HG02973 (cell line): ENCODE measurements at regions not wholly inside any gene's neighbourhood (a gene's known extent, or its start where the extent isn't known, plus 50 kb on each side); places are given as distances from the start of the nearest gene placed in this dataset.
A peak's percentile ranks its signal among the peaks of the same experiment; 100 is the strongest.

Experiments
- ATAC-seq: cut with Tn5 transposase; IDR thresholded peaks from one replicate; pipeline ENCODE4 v1.9.1; 2021; ENCODE audit warnings: moderate library complexity; ENCODE audit not compliant: unreplicated experiment

DNA sequence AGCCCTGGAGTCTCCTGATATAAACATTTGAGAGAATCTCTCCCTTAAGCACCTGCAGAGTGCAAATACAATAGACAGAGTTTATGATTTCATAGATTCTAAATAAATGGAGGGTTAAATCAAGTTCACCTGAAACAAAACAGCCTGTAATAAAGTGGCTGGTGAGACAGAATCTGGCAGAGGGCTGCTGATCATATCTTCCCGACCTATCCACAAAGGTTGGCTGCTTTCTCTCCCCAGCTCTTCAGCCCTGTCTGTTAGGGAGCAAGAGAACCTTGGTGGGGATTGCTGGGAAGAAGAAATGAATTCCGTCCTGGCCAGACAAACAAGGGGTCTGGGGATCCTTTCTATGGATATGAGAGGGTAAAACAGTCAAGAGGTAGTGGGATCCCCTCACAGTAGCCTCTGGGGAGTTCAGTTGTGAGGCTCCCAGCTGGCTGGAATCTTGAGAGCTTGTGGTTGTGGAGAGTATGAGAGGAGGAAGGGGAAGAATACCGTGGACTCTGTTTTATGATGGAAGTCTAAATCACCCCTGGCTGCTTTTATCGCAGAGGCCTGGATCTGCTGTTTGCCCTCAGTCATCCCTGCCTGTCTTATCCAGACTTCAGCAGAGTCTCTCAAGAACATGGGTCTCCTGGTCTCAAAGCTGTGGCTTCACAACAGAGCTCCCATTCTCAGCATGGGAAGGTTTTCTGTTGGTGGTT is 451.3 kb downstream of the NTRK3 start:
- no peak for ATAC-seq

DNA sequence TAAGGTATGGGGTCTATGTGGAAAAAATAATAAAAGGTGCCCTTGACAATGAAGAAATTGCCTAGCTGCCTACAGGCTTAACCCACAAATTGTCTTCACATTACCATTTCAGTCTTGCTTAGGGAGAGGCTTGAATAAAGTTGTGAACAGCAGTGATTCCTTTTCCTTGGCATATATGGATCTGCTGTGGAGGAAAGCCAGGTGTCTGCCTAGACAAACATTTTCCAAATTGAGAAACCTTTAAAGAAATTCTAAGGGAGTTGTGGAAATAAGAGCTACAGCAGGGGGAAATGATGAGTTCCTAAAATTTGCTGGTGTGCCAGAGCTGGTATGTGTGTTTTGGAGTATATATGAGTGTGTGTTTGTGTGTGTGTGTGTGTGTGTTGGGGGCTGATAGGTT is 452.1 kb downstream of the NTRK3 start:
- no peak for ATAC-seq

DNA sequence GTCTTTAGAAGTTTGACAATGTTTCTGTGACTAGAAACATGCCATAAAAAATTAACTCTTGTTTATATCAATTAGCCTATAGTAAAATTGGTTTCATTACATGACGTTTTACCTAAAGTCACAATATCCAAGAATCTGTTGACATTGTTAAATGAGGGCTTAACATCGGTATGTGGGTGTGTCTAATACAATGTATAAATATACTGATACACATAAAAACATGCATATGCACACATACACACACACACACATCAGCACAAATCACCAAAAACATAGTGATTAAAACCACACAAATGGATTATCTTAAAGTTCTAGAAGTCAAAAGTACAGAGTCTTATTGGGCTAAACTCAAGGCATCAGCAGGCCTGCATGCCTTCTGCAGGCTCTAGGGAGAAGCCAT is 456.7 kb downstream of the NTRK3 start:
- ATAC-seq = no peak

DNA sequence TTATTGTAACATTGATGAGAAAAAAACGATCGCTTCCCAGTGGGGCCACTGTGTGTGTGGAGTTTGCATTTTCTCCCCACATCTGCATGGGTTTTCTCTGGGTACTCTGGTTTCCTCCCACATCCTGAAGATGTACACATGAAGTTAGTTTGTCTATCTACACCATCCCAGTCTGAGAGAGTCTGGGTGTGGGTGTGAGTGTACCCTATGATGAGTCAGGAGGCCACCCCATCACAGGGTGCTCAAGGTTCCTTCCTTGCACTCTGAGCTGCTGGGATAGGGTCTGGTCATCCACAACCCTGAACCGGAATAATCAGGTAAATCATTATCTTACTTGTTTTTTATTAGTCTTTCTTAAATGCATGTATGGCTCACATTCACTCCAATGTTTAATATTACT is 457.1 kb downstream of the NTRK3 start:
- ATAC-seq = no peak

DNA sequence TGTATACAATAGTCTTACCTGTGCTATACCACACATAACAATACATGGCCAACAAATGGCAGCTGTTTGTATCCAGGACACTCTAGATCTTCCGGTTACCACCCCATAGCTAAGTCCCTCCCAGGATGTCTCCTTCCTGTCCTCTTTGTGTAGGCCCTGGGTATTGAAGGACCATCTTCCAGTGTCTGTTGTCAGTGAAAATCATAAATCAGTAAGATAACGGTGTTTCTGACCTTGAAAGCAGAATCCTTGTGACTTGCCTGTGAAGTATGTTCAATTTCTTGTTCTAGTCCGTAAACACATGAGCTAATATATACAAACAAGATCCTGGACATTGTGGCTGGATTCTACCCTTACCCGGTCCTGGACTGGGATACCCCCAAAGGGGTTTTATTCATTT is 462.8 kb downstream of the NTRK3 start:
- no peak for ATAC-seq

DNA sequence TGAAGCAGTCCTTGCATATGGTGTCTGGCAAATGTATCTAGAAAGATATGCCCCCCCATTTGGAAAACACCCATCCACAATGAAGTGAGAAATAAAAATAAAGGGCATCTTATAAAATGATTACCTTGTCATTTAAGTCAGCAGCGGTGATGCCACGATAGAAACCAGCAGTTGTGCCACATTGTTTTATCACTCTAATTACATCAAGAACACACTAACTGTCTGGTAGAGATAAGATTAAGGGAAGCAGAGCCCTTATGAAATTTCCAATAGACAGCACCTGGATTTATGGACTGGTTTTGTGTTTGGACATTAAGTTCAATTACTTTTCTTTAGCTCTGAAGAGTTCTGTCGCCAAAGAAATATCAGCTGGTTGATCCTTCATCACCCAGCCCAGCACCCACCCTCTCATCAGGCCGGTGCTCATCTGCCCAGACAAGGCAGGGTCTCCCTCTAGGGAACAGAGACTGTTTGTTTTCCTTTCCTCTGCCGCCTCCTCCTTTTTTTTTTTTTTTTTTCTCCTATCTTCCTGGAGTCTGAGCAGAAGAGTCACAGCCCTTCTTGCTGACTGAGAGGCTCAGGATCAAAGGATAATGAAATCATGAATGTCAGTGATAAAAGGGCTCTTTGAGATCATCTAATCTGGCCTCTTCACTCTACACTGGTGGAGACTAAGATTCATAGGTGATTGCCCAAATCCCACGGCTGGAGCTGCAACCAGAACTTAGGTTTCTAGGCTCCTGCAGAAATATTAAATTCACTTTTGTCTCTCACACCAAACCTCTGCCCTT is 464.1 kb downstream of the NTRK3 start:
- ATAC-seq = no peak

DNA sequence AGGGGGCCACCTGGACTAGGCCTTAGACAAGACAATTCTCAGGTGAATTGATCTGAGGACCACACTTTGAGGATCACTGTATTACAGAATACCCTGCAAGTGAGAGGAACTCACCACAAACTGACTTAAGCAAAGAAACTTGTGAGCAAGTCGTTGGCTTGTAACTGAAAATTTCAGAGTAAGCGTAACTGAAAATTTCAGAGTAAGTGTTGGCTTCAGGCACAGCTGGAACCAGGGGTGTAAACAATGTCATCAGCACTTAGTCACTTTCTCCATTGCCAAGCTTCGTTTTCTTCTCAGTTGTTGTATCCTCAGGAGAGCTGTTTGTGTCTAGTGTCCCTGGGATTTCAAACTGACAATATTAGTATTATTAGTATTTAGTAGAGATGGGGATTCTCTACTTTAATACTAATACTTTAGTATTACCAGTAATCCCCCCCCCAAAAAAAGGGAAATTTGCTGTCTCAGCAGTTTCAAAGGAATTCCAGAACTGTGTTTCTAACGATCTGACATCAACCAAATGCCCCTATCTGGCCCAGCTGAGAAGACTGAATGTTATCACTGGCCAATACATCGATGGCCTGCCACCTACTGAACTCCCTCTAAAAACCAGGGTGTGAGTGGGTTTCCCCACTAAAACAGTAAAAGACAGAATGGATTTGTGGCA is 474.4 kb downstream of the NTRK3 start:
- no peak for ATAC-seq

DNA sequence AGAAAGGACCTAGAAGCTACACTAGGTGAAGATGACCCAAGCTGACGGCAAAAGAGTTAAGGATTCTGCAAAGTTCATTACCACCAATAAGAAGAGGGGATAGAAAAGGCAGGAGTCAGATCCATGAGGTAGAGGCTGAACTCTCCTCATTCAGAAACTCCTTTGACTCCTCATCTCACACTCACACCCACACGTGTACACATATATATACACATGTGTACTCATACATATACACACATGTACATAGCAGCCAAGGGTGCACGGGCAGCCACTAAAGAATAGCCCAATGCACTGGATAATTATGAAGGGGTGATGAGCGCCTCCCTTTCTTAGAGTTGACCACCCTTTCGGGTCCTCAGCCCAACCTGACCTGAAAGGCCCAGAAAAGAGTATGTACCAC is 476.8 kb downstream of the NTRK3 start:
- ATAC-seq = no peak

DNA sequence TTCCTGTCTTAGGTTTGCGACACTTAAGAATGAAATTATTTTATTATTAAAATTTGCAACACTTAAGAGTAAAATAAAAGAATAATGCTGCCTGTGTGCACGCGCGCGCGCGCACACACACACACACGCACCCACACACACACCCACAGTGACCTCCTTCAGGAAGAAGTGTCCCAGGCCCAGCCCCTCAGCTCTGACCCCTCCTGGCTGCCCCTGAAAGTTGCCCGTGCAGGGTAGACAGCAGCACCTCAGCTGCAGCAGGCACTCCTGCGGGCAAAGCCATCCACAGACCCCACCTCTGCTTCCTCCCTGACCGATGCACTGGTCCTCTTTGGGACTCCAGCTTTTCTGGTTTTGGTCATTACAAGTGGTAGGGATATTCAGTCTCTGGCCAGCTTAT is 478.2 kb downstream of the NTRK3 start:
- no peak for ATAC-seq

DNA sequence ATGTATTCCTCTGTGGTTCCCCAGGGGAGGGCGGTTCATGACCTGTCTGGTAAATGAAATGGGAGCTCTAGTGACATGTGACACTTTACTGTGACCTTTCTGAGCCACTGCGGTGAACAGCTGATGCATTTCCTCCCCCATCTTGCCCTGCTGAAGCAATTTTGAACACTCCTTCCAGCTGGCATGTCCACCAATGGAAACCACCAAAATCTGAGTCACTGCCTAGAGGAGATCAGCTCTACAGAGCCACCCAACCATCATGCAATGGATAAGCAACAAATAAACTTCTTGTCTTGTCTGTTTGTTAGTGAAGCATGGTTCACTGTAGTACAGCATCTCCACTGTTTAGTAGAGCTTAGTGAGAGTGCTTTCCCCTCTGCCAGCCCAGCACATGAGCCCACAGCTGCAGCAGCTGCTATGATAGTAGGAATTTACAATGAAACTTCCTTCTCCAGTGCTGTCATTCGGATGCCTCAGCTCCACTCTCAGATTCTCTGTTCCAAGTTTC is 479.4 kb downstream of the NTRK3 start:
- ATAC-seq = no peak

DNA sequence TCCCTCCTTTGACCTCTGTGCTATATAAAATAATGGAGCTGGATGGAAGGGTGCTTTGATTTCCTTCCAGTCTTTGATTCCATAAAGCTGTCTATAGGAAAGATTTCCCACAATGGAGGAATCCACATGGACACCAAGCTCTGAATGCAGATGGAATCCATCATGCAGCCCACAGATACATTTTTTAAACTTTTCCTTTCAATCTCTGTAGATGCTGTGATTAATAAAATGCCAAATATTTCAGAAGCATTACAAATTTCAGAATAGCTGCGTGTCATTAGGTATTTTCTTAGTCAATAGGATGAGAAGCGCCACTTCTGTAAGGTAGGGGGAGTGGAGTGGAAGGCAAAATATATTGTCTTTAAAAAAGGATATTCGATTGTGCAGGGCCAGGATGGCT is 489.0 kb downstream of the NTRK3 start:
- ATAC-seq = no peak

DNA sequence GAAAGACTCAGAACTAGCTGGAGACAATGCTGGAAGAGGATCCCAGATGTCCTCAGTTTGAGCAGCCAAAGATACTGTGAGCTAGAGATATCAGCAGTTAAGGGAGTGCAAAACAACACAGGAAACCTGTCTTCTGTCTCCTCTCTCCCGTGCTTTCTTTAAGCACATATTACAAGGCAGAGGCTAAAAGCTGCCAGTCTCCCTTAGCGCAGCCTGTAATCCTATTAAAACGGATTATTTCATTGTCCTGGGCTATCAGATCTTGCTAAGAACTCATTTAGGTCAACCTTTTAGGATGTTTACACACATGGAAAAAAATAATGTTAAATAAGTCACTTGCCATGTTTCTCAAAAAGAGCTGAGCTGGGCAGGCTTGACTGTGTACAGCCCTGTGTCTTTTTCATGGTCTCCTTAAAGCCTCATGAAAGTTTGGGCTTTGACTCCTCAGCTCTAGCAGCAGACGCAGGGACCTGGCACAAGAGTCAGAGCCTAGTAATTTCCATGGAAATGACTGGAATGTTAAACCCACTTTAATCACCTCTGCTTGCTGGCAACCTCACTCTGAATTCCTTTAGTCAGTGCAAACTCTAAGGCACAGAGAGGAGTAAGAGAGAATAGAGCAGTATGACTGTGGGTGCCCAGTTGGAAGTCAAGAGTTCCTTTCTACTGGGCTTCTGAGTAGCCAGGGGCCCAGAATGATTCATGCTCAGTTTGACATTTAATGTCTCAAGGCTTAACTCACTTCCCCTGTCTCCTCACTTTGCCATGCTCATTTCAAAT is 491.9 kb downstream of the NTRK3 start:
- no peak for ATAC-seq

DNA sequence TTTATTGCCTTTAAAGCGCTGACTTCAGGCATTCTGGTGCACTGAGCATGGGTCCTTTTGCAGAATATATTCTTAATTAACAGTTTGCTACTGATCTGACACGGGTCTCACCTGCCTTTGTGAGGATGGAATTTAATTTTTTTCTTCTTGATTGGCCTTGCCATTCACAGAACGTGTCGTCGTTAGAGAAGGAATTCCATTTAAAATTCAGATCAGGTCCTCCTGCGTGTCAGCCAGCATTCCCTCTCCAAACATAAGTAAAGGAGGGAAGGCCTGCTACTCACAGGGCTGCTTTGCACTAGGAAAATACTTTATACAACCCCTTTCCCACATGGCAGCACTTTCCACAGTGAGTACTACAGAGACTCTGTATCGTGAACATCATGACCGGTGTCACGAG is 492.7 kb downstream of the NTRK3 start:
- ATAC-seq = no peak

DNA sequence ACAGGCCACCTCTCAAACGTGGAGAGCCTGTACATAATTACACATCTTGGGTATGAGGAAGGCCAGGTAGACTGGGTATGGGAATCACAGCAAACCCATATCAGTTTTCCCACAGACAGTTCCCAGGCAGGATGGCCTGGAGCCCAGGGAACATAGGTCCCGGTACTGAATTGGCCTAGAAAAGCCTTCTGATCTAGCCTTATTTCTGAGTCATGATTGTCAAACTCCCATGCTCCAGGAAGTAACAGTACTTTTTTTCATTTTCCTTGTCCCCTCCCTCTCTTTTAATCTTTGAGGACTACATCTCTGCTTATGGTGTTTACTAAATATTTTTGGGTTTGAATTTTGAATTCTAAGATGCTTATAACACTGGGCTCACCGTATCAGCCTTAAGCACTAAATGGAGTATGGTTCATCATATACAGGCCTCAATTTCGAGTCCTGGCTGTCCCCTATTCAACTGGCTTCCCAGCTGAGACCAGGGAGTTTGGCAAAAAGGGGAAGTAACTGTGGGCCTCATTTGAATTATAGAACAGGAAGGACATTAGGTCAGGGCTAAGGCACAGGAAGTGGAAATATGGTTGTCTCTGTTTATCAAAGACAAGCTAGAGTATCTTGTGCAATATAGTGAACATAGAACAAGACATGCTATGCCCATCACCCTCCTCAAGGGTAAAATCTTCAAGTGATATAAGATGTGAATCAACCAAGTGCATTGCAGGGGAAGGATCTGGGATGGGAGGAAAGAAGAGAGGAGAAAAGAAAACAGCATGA is 494.6 kb downstream of the NTRK3 start:
- peak; percentile 66 for ATAC-seq

DNA sequence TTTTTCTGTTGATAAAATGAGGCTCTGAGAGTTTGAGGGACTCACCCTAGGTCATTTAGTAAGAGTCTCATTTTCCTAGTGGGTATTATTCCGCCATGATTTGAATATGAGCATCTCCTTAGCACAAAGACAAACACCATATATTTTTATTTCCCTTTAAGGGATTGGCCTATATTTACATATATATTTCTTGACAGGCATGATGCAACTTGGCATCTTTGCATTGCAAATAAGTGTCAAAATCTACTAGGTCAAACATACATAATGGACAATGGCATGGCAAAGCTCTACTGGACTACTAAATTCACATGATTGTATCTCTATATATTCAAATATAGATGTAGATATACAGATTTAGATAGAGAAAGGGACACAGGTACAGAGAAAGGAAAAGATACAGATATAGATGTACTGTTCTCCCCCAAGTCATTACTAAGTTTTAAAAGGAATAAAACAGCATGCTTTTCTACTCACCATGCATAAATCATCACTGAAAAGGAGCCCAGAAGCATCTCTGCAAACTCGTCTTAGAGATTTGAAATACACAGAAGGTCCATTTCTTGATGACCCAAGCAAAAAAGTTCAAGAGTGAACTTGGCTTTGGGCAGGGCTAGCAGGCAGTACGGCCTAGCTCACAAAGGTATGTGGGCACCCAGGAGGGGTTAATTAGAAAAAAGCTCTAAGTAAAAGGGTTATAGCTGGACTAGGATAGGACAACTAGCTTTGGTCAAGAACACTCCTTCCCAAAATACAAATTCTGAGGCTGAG is 495.8 kb downstream of the NTRK3 start:
- no peak for ATAC-seq

DNA sequence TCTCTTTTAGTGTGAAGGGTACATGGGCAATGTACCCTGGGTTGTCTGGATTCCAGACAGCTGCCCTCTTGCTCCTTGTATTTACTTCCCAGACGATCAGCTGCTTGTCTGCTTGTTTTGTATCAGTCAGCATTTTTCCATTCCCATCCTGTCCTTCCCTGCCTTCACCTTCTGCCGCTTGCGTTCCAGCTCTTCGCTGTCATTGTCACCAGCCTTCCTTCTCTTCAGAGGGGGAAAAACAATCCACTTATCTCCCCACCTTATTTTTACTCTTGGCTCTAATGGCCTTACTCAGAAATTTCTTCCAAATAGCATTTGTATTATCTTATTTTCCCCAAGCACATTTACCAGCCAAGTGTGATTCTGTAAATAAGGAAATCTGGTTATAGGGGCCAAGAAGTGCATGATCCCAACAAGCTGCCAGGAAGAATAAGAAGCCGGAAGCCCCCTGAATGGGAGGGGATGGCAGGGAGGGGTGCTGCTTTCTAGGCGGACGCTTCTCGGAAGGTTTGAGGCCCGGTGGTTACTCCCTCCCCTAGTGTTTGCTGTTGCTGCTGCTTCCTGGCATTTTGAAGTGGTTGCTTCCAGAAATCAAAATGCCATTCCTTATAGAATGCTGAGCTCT is 497.6 kb downstream of the NTRK3 start:
- no peak for ATAC-seq

DNA sequence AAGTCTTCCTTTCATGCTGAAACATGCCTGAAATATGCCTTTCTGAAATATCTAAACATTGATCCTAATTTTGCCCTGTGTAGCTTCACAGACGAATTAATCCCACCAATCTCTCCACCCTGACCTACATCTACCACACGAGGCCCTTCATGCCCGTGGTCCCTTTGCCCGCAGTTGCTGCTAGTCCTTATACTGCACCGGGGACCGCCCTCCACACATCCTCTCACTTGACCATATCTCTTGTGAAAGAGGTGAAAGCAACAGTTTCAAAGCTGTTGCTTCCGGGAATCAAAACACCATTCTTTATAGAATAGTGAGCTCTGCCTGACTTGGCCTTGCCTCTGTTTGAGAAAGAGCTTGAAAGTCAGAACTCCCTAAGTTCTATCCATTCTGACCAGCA is 499.5 kb downstream of the NTRK3 start:
- no peak for ATAC-seq

DNA sequence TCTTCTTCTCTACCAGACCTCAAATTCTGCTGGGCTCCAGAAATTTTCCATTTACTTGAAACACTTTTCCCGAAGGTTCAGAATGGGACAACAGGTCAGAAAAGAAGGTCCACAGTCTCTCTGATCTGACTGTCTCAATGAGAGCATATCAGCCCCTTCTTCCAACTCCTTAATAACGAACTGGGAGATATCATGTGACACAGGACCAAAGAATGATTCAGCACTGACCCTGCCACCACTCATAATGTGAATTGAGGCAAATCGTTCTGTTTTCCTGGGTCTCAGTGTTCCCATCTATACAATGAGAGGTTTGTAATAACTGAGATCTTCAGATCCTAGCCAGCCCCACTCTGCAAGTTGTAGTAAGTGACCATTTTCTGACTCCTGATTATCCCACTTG is 500.5 kb downstream of the NTRK3 start:
- no peak for ATAC-seq

DNA sequence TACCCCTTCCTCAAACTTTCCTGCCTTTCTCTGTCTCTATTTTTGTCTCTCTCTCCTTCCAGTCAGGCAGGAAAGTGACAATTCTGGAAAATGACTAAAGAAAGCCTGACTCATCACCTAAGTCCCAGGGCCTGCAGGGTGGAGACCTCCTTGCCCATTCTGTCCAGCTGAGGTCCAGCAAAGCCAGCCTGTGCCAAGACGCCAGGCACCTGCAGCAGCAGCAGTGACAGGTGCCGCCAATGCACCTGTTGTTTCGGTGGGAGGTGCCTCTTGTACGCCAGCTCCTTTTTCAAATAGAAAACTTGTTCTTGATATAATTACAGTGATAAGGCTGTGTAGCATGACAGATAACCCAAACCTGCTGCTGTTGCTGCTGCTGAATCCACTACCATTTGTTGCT is 501.3 kb downstream of the NTRK3 start:
- no peak for ATAC-seq
